HG02943 (cell line): ENCODE measurements at regions not wholly inside any gene's neighbourhood (a gene's known extent, or its start where the extent isn't known, plus 50 kb on each side); places are given as distances from the start of the nearest gene placed in this dataset.

Experiments
- ATAC-seq: cut with Tn5 transposase; IDR thresholded peaks from one replicate; pipeline ENCODE4 v1.9.1; 2021; ENCODE audit warnings: mild to moderate bottlenecking, low read depth, moderate library complexity; ENCODE audit not compliant: unreplicated experiment

- ATAC-seq = no peak
Observed at GRCh38 chr9:107737987-107738743, 248.6 kb upstream of the KLF4 start.

DNA sequence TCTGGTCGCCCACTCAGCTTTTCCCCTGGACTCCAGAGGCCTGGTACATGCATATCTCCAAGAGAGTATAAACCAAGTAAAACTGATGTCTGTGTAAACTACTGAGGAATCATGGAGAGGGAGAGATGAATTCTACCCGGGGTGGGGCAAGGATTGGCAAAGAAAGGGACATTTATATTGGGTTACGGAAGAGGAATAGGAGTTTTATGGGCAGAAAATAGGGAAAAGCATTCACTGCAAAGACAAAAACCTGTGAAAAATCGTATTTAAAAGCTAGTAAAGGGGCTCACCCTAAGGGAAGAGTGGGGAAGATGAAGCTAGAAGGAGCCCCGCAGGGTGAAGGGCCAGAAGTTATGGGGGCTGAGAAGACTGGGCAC lies 248.0 kb upstream of the KLF4 start:
- no peak for ATAC-seq

DNA sequence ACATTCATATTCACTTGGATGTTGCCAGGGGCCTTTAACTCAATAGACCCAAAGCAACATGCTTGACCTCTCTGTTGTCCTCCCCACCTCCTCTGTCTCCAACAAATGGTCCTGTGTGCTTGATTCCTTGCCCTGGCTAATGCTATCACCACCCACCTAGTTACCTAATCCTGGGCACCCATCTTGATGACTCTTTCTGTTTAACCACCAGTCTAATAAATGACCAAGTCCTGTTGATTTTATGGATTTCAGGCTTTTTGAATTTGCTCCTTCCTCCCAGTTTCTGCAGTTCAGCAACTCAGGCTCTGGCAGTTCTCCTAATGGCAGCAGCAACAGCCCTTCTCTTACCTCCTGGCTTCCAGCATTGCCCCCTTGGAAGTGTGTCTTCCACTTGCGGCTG lies 246.3 kb upstream of the KLF4 start:
- ATAC-seq = no peak

GRCh38 chr9:107734256-107735013 lies 244.9 kb upstream of the KLF4 start:
- no peak for ATAC-seq

DNA sequence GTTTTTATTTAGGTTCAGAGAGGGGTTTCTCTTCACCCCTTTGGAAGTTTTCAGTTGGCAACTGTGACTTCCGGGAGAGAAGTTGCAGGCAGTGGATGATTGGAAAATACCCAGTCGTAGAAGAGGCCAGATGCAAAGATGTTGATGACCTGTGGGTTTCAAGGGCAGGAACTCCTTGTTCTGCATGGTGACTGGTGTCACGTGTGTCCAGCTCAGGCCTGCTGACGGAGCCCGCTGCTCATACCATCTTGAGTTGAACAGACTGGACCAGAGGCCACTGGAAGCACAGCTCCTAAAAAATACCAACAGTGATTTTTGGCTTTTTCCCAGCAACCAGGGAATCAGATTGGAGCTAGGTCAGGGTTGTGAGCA lies 243.9 kb upstream of the KLF4 start:
- ATAC-seq = no peak

DNA sequence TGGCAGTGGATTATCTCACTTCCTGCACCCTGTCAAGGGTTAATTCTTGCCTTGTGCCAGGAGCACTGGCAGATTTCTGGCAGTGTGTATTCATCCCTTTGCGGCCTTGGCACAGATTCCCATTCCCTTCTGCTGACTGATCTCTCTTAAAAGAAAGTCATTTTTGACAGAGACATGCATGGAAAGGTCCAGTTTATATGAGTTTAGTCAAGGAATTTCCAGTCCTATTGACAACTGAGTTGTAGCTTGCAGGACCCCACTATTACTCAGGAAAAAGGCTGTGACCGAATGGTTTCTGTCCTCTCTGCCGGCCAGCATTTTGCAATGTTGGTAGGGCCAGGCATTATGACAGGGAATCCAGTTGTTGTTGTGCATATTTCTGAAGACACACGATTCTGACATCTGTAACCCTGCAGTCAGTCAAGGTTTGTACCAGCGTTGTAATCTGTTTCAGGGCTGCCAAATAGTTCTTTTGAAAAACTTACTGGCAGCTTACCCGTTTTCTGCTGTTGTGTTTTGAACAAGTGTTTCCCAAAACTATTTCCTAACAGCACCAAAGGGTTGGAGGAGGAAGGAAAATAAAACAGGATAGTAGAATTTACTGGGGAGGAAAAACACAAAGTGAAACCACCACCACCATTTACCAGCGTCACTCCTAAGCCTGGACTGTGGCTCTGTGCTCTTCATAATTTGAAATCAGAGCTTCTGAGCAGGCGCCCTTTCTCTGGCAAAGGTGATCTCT lies 243.4 kb upstream of the KLF4 start:
- ATAC-seq = no peak

DNA sequence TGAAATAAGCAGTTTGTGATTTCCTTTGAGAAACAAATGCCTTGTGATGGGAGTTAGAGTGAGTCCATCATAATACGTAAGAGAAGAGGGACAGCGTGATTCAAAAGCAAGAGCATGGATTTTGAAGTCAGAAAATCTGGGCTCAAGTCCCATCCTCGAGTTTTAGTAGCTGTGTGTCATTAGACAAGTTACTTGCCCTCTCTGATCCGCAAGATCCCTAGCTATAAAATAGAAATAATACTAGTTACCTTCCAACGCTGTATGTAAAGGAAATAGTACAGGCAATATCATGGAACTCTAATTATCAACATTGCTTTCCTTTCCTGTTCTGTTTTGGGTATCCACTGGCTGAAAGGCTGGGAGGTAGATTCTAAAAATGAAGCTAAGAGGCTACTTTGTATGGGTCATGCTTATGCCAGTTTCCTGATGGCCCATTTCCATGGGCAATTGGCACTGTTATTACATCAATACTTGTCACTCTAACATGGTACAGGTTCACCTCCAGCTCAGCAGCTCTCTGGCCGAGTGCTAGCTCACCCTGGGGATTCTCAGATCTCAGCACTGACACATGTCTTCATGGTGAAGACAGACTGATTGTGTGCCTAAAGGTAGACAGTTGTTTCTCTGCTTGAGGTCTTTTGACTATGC lies 241.7 kb upstream of the KLF4 start:
- ATAC-seq = no peak

DNA sequence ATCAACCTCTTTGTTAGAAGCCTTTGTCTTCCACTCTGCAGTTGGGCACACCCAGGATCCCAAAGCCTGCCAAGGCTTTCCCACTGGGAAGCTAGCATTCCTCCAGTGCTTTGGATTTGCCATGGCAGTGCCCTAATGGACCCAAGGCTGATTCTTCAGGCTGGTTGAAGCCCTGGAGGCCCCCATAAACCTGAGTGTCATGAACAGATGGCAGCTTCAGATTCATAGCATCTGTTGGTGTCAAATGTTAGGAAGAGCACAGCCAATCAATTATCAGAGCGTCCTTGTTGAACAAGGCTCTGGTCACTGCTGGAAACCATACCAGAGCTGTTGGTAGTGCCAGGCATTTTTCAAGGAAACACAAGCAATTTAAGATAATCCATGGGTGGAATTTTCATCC lies 241.1 kb upstream of the KLF4 start:
- no peak for ATAC-seq

DNA sequence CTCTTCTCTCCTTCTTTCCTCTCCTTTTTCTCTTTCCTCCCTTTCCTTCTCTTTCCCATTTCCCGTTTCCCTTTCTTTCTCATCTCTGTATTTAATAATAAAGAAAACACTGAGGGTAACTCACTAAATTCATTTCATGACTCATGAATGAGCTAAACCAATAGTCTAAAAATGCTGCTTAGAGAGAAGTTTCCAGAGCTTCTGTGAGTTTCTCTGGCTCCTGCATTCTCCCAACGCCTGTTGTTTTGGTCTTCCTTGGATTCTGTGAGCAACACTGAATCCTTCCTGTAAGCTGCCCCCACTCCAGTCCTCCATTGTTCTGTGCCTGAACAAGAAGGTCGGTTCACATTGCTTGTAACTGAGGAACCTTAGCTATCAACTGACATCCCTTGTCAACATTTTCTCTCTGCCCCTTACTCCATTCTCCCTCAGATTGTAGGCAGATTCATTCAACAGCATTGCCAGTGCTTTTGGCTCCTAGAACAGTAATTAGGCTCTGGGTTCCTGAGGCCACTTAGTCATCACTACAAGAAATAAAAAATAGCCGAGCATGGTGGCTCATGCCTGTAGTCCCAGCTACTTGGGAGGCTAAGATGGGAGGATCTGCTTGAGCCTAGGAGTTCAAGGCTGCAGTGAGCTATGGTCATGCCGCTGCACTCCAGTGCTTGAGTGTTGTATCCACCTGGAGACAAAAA lies 237.7 kb upstream of the KLF4 start:
- no peak for ATAC-seq

DNA sequence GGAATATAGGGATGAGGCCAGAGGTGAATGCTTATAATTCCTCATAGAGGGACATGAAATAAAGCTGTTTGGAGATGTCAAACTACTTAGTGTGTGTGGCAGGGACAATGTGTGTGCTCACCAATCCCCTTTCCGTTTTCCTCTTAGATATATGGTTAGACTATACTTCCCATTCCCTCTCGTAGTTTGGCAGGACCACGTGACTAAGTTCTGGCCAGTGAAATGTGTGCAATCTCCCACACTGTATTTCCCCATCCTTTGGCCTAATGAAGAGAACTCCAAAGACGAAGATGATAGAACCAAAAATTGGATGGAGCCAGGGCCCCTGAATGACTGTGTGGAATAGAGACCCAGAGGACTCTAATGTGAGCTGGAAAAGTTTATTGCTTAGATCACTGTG lies 233.4 kb upstream of the KLF4 start:
- ATAC-seq = no peak

- ATAC-seq = no peak
Observed at GRCh38 chr9:107721705-107722245, 232.2 kb upstream of the KLF4 start.

DNA sequence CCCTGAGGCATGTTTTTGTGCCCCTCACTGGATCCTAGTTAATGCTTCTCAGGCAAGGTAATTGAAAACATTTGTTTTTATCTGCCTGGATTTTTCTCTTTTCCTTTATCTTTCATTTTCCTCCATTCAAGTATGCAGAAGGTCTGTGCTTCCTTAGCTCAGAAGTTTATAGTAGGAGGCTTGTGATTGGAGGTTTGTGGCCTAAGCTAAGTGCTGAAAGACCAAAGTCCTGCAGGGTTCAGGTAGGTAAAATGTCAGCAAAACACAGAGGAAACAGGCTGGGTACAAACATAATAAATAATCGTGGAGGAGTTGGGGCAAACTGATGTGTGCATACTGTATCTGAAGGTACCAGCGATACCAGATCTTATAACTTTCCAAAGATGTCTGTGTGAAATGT lies 230.9 kb upstream of the KLF4 start:
- ATAC-seq = no peak

DNA sequence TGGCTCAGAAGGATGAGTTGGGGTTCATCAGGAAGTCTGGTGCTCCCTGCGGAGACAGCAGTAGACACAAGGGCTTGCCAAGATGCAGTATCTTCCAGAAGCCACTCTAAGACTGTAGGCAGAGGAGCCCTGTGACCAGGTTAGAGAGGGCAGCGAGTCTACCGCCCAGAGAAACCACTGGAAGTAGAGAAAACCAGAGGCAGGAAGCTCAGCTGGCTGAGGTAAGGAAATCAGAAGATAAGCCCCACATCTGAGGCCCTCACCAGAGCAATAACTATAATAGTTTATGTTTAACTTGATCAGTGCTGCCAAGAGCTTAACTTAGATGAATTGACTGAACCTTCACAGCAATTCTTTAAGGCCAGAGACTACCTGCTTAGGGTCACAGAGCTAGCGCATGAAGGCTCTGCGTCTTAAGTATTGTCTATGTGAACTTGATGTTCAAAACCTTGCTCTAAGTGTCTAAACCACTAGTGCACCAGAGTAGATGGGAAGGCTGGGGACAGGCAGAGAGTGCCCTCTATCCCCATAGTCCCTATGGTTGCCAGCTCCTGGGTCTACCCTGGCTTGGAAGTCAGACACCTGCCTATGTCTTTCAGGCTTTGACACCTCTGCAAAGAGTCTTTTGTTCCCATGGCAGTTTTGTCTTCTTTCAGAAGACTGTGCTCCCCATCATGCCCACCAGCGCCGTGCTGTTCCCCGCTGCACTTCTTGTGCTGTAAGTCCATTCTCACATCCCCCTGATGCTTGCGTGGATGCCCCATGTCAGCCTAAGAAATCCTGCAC lies 228.2 kb upstream of the KLF4 start:
- ATAC-seq = no peak

DNA sequence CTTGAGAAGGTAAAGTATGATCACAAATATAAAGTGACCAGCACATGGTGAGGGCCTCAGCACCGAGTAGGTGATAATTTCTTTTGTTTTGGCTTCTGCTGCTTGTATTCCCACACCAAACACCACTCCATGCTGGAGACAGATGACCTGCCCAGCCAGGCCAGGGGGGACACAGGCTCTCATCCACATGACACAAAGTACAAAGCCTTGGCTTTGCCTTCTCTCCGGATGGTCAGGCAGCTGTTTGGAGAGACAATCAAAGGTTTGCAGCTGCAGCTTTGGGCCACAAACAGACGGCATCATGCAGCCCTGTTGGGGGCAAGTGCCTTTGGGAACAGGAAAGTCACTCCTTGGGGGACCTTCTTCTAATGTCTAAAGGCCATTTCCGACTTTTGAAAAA lies 226.2 kb upstream of the KLF4 start:
- no peak for ATAC-seq

DNA sequence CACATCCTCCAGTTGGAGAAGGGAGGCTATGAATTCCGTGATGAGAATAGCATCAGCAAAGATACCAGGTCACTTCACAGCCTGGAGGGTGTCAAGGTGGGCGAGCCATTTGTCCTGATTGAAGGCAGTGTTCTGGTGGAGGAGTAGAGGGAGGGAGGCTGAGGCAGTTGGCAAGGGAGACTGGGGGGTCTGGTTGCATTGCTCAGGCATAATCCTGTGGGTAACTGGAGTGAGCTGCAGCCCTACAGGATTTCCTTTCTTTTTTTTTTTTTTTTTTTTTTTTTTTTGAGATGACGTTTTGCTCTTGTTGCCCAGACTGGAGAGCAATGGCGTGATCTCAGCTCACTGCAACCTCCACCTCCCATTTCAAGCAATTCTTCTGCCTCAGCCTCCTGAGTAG lies 223.9 kb upstream of the KLF4 start:
- ATAC-seq = no peak

GRCh38 chr9:107712390-107712789 lies 222.8 kb upstream of the KLF4 start:
- no peak for ATAC-seq

- ATAC-seq = no peak
Observed at GRCh38 chr9:107711542-107711941, 222.0 kb upstream of the KLF4 start.

- ATAC-seq = no peak
Observed at GRCh38 chr9:107710953-107711352, 221.4 kb upstream of the KLF4 start.

DNA sequence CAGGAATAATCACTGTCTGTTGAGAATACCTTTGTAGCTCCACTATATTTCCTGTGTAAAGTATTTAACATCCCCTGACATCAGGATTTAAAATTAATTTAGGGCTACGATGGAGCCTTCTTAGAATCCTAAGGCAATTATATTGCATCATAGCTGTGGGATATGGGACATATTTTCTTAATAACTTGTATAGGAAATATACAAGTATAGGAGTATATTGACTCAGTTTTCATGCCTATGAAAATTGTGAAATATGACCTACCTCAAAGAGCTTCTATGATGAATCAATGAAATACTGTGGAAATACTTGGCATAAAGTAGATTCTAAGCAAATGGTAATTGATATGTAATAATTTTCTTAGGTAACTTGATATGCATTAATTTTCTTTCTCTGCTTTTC lies 221.0 kb upstream of the KLF4 start:
- no peak for ATAC-seq
